Activated T-helper 1 cell treated with anti-CD3 and anti-CD28 coated beads, Interleukin-12 subunit alpha, Interleukin-12 subunit beta, Interleukin-2, Interleukin-4 antibody, amounts not matched to agents 30 ng/mL and 10 ng/mL and 1 ng/mL, durations not matched to agents 14 hours and 24 hours and 36 hours (primary cell): ENCODE measurements at regions not wholly inside any gene's neighbourhood (a gene's known extent, or its start where the extent isn't known, plus 50 kb on each side); places are given as distances from the start of the nearest gene placed in this dataset.

Source experiments
- DNase-seq: peaks from one replicate; pipeline ENCODE4 v3.0.0; 2021; ENCODE audit warnings: low spot score
- H3K27ac Mint-ChIP-seq: one replicate; pipeline ENCODE4 v1.8.0; 2021; ENCODE audit warnings: mild to moderate bottlenecking, mixed read lengths
- H3K27me3 Mint-ChIP-seq: one replicate; pipeline ENCODE4 v1.8.0; 2022; ENCODE audit warnings: mild to moderate bottlenecking, moderate library complexity, mixed read lengths; ENCODE audit not compliant: insufficient read depth
- H3K36me3 Mint-ChIP-seq: one replicate; pipeline ENCODE4 v1.8.0; 2021; ENCODE audit warnings: low read depth, mixed read lengths
- H3K4me1 Mint-ChIP-seq: one replicate; pipeline ENCODE4 v1.8.0; 2021; ENCODE audit warnings: low read depth, mixed read lengths
- H3K4me3 Mint-ChIP-seq: one replicate; pipeline ENCODE4 v1.8.0; 2021; ENCODE audit warnings: mild to moderate bottlenecking, moderate library complexity, mixed read lengths
- H3K9me3 Mint-ChIP-seq: one replicate; pipeline ENCODE4 v1.8.0; 2021; ENCODE audit warnings: mixed read lengths
- intact Hi-C: fragments of 100-400 bp; cut with micrococcal nuclease; formaldehyde crosslinking; loops from one replicate; pipeline ENCODE4 v1.15.1; 2024

- no peaks in the 10 kb centered on the region for H3K27me3 Mint-ChIP-seq
- intact Hi-C loops: no loop called here
- no peaks in the 10 kb centered on the region for H3K36me3 Mint-ChIP-seq
- H3K27ac Mint-ChIP-seq: no peak overlapping the region
- DNase-seq: no peak
- no peaks in the 10 kb centered on the region for H3K9me3 Mint-ChIP-seq
- no peaks in the 10 kb centered on the region for H3K4me1 Mint-ChIP-seq
- H3K4me3 Mint-ChIP-seq: no peak overlapping the region
Measured at GRCh38 chr10:83274088-83274487, 865.2 kb upstream of the GHITM start.

GRCh38 chr10:83276971-83277370 is 862.3 kb upstream of the GHITM start:
- H3K9me3 Mint-ChIP-seq: peaks cover 5% of the 10 kb centered on the region
- no peak overlapping the region for H3K27ac Mint-ChIP-seq
- no peak overlapping the region for H3K4me3 Mint-ChIP-seq
- H3K36me3 Mint-ChIP-seq: no peaks in the 10 kb centered on the region
- intact Hi-C loops: no loop called here
- no peaks in the 10 kb centered on the region for H3K27me3 Mint-ChIP-seq
- no peak for DNase-seq
- no peaks in the 10 kb centered on the region for H3K4me1 Mint-ChIP-seq

GRCh38 chr10:83283151-83283550 is 856.2 kb upstream of the GHITM start:
- no peak for DNase-seq
- no peak overlapping the region for H3K4me3 Mint-ChIP-seq
- H3K27ac Mint-ChIP-seq: no peak overlapping the region
- H3K27me3 Mint-ChIP-seq: no peaks in the 10 kb centered on the region
- intact Hi-C loops: no loop called here
- no peaks in the 10 kb centered on the region for H3K4me1 Mint-ChIP-seq
- peaks cover 8% of the 10 kb centered on the region for H3K9me3 Mint-ChIP-seq
- H3K36me3 Mint-ChIP-seq: no peaks in the 10 kb centered on the region

- H3K4me1 Mint-ChIP-seq: no peaks in the 10 kb centered on the region
- H3K27ac Mint-ChIP-seq: no peak overlapping the region
- peaks cover 3% of the 10 kb centered on the region for H3K9me3 Mint-ChIP-seq
- H3K36me3 Mint-ChIP-seq: no peaks in the 10 kb centered on the region
- DNase-seq: no peak
- H3K27me3 Mint-ChIP-seq: no peaks in the 10 kb centered on the region
- no peak overlapping the region for H3K4me3 Mint-ChIP-seq
- intact Hi-C loops: no loop called here
Measured at GRCh38 chr10:83287374-83287773, 851.9 kb upstream of the GHITM start.

GRCh38 chr10:83289373-83289772 is 849.9 kb upstream of the GHITM start:
- peaks cover 9% of the 10 kb centered on the region for H3K9me3 Mint-ChIP-seq
- H3K4me3 Mint-ChIP-seq: no peak overlapping the region
- no peaks in the 10 kb centered on the region for H3K36me3 Mint-ChIP-seq
- H3K27me3 Mint-ChIP-seq: no peaks in the 10 kb centered on the region
- H3K4me1 Mint-ChIP-seq: no peaks in the 10 kb centered on the region
- DNase-seq: no peak
- no peak overlapping the region for H3K27ac Mint-ChIP-seq
- intact Hi-C loops: no loop called here

- H3K4me3 Mint-ChIP-seq: no peak overlapping the region
- no peak overlapping the region for H3K27ac Mint-ChIP-seq
- H3K36me3 Mint-ChIP-seq: no peaks in the 10 kb centered on the region
- intact Hi-C loops: no loop called here
- H3K27me3 Mint-ChIP-seq: no peaks in the 10 kb centered on the region
- DNase-seq: no peak
- H3K9me3 Mint-ChIP-seq: peaks cover 10% of the 10 kb centered on the region
- no peaks in the 10 kb centered on the region for H3K4me1 Mint-ChIP-seq
Measured at GRCh38 chr10:83289948-83290347, 849.4 kb upstream of the GHITM start.

- no peak for DNase-seq
- intact Hi-C loops: no loop called here
- Mint-ChIP-seq H3K27me3 (no peaks in the 10 kb centered on the region), H3K27ac (no peak overlapping the region), H3K4me3 (no peak overlapping the region), H3K9me3 (peaks cover 5% of the 10 kb centered on the region), H3K4me1 (no peaks in the 10 kb centered on the region), H3K36me3 (no peaks in the 10 kb centered on the region)
Measured at GRCh38 chr10:83301732-83302131, 837.6 kb upstream of the GHITM start.

GRCh38 chr10:83302623-83303022 is 836.7 kb upstream of the GHITM start:
- Mint-ChIP-seq H3K36me3 (no peaks in the 10 kb centered on the region), H3K9me3 (peaks cover 4% of the 10 kb centered on the region), H3K4me1 (no peaks in the 10 kb centered on the region), H3K27me3 (no peaks in the 10 kb centered on the region), H3K27ac (no peak overlapping the region), H3K4me3 (no peak overlapping the region)
- intact Hi-C loops: no loop called here
- no peak for DNase-seq

- Mint-ChIP-seq H3K36me3 (no peaks in the 10 kb centered on the region), H3K27ac (no peak overlapping the region), H3K9me3 (peaks cover 12% of the 10 kb centered on the region), H3K27me3 (no peaks in the 10 kb centered on the region), H3K4me3 (no peak overlapping the region), H3K4me1 (no peaks in the 10 kb centered on the region)
- intact Hi-C loops: no loop called here
- DNase-seq: no peak
Measured at GRCh38 chr10:83310688-83311087, 828.6 kb upstream of the GHITM start.

GRCh38 chr10:83312570-83312969 is 826.7 kb upstream of the GHITM start:
- Mint-ChIP-seq H3K36me3 (no peaks in the 10 kb centered on the region), H3K27ac (no peak overlapping the region), H3K4me3 (no peak overlapping the region), H3K4me1 (no peaks in the 10 kb centered on the region), H3K9me3 (peaks cover 20% of the 10 kb centered on the region), H3K27me3 (no peaks in the 10 kb centered on the region)
- intact Hi-C loops: no loop called here
- no peak for DNase-seq

GRCh38 chr10:83332690-83333089 is 806.6 kb upstream of the GHITM start:
- Mint-ChIP-seq H3K27ac (no peak overlapping the region), H3K4me1 (no peaks in the 10 kb centered on the region), H3K36me3 (no peaks in the 10 kb centered on the region), H3K4me3 (no peak overlapping the region), H3K27me3 (no peaks in the 10 kb centered on the region), H3K9me3 (peaks cover 13% of the 10 kb centered on the region)
- no peak for DNase-seq
- intact Hi-C loops: no loop called here

- Mint-ChIP-seq H3K9me3 (peaks cover 13% of the 10 kb centered on the region), H3K4me3 (no peak overlapping the region), H3K36me3 (no peaks in the 10 kb centered on the region), H3K27me3 (no peaks in the 10 kb centered on the region), H3K27ac (no peak overlapping the region), H3K4me1 (no peaks in the 10 kb centered on the region)
- no peak for DNase-seq
- intact Hi-C loops: no loop called here
Measured at GRCh38 chr10:83333566-83333965, 805.7 kb upstream of the GHITM start.

GRCh38 chr10:83343676-83344075 is 795.6 kb upstream of the GHITM start:
- no peak for DNase-seq
- intact Hi-C loops: no loop called here

GRCh38 chr10:83346266-83346910 is 792.9 kb upstream of the GHITM start:
- Mint-ChIP-seq H3K36me3 (no peaks in the 10 kb centered on the region), H3K27me3 (no peaks in the 10 kb centered on the region), H3K4me3 (no peak overlapping the region), H3K9me3 (peaks cover 11% of the 10 kb centered on the region), H3K27ac (no peak overlapping the region), H3K4me1 (no peaks in the 10 kb centered on the region)
- DNase-seq: no peak
- intact Hi-C loops: no loop called here

More at GRCh38 chr10:83343676-83344075, 795.6 kb upstream of the GHITM start:
- no peak overlapping the region for H3K27ac Mint-ChIP-seq
- H3K4me1 Mint-ChIP-seq: no peaks in the 10 kb centered on the region
- H3K9me3 Mint-ChIP-seq: peaks cover 11% of the 10 kb centered on the region
- H3K36me3 Mint-ChIP-seq: no peaks in the 10 kb centered on the region
- H3K27me3 Mint-ChIP-seq: no peaks in the 10 kb centered on the region
- no peak overlapping the region for H3K4me3 Mint-ChIP-seq
